ENCODE measurements at regions not wholly inside any gene's neighbourhood (a gene's known extent, or its start where the extent isn't known, plus 50 kb on each side); places are given as distances from the start of the nearest gene placed in this dataset.

DNA sequence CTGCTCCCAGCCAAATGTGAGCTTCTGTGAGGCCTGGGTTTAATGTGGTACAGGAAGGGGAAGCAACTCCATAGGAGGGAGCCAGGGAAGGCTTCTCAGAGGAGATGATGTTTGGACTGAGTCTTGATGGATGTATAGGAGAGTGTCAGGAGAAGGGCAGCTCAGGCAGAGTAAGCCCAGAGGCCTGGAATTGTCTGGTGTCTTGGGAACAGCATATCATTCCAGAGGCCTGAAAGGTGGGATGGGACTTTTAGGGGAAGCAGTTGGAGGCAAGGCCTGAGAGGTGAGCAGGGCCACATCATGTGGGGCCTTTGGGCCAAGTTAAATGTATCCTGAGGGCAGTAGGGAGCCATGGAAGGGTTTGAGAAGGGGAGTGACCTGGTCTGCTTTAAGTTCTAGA, 148.6 kb upstream of the WNT4 start:
- Histone ChIP-seq H2AFZ (no peak overlapping the region), H3K27me3 (ENCODE audit: insufficient read depth, low read depth) (no peaks in the 10 kb centered on the region), H3K36me3 (ENCODE audit: low read depth) (no peaks in the 10 kb centered on the region), H3F3A (ENCODE audit: insufficient read depth, low read depth) (peaks cover 6% of the 10 kb centered on the region; the same call in 1 of the 2 replicates), H3K4me2 (no peak overlapping the region), H3K9me3 (ENCODE audit: insufficient read depth, low read depth) (no peaks in the 10 kb centered on the region), H4K20me1 (ENCODE audit: insufficient read depth) (no peaks in the 10 kb centered on the region), H3K79me2 (ENCODE audit: low read depth) (no peaks in the 10 kb centered on the region), H3K4me1 (replicated peaks; ENCODE audit: insufficient read depth) (peaks cover 13% of the 10 kb centered on the region), H3K4me3 (no peak overlapping the region), H3K27ac (no peak overlapping the region), H3K9me2 (ENCODE audit: insufficient read depth) (no peaks in the 10 kb centered on the region)
- DNase-seq: no peak
- intact Hi-C loops (cut with micrococcal nuclease; ENCODE audit: unreplicated experiment): no loop called here
- POLR2A ChIA-PET (ENCODE audit: unreplicated experiment): no interaction called here
- BruUV-seq (replicated peaks): no TSS peak
- TF ChIP-seq, protein P1, sequence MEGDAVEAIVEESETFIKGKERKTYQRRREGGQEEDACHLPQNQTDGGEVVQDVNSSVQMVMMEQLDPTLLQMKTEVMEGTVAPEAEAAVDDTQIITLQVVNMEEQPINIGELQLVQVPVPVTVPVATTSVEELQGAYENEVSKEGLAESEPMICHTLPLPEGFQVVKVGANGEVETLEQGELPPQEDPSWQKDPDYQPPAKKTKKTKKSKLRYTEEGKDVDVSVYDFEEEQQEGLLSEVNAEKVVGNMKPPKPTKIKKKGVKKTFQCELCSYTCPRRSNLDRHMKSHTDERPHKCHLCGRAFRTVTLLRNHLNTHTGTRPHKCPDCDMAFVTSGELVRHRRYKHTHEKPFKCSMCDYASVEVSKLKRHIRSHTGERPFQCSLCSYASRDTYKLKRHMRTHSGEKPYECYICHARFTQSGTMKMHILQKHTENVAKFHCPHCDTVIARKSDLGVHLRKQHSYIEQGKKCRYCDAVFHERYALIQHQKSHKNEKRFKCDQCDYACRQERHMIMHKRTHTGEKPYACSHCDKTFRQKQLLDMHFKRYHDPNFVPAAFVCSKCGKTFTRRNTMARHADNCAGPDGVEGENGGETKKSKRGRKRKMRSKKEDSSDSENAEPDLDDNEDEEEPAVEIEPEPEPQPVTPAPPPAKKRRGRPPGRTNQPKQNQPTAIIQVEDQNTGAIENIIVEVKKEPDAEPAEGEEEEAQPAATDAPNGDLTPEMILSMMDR (conservative IDR thresholded peaks at IDR 0.05): no peak
- TF ChIP-seq EZH2 (IDR thresholded peaks at IDR 0.05; ENCODE audit: low read depth): no peak
- CTCF ChIA-PET: no interaction called here

DNA sequence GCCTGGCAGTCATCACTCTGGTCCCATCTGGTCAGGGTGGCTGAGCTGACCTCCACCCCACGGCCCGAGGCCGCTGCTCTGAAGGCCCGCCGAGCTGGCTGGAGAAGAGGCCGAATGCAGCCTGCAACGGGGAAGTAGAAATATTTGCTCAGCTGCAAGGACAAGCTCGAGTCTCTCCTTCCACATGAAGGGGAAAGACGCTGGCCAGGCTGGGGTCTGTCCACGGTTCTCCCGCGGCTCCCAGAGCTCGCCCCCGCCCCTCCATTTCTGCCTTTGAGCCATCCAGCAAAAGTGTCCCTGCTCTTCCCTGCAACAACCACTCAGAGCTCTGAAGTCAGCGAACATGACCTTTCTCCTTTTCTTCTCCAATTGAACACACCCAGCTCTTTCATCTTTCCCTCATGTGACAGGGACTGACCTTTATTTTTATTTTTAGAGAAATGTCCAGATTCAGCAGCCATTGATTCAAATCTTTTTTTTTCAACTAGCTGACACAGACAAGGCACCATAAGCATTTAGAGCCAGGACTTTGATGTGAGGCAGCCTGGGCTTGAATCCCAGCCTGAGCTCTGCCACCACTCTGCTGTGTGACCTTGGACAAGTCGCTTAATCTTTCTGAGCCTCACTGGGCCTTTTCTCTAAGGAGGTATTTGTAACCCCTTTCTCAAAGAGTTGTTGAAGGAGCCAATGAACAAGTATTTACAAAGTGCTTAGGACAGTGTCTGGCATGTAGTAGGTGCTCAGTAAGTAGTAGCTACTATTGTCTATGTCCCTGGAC, 149.3 kb upstream of the WNT4 start:
- no peaks in the 10 kb centered on the region for H3K36me3 ChIP-seq (ENCODE audit: low read depth)
- no peak overlapping the region for H3K4me3 ChIP-seq
- no peaks in the 10 kb centered on the region for H3K27me3 ChIP-seq (ENCODE audit: insufficient read depth, low read depth)
- TF ChIP-seq, protein P1 (conservative IDR thresholded peaks at IDR 0.05): no peak
- TF ChIP-seq EZH2 (IDR thresholded peaks at IDR 0.05; ENCODE audit: low read depth): no peak
- intact Hi-C loops (cut with micrococcal nuclease; ENCODE audit: unreplicated experiment): no loop called here
- ChIA-PET CTCF (no interaction called here), POLR2A (ENCODE audit: unreplicated experiment) (interaction anchor here (0.6 kb wide), 1 partner anchor 123 kb away, joined by 5 read pairs; no protein-coding TSS in a partner anchor)
- H3K9me2 ChIP-seq (ENCODE audit: insufficient read depth): no peaks in the 10 kb centered on the region
- no peaks in the 10 kb centered on the region for H3K9me3 ChIP-seq (ENCODE audit: insufficient read depth, low read depth)
- no TSS peak for BruUV-seq (replicated peaks)
- H3K79me2 ChIP-seq (ENCODE audit: low read depth): no peaks in the 10 kb centered on the region
- H4K20me1 ChIP-seq (ENCODE audit: insufficient read depth): no peaks in the 10 kb centered on the region
- H3F3A ChIP-seq (ENCODE audit: insufficient read depth, low read depth): peaks cover 10% of the 10 kb centered on the region; the same call in 1 of the 2 replicates
- DNase-seq: no peak
- no peak overlapping the region for H2AFZ ChIP-seq
- H3K4me1 ChIP-seq (replicated peaks; ENCODE audit: insufficient read depth): peaks cover 20% of the 10 kb centered on the region
- H3K4me2 ChIP-seq: peak overlapping the region; percentile 19; the same call in 1 of the 2 replicates
- H3K27ac ChIP-seq: no peak overlapping the region

DNA sequence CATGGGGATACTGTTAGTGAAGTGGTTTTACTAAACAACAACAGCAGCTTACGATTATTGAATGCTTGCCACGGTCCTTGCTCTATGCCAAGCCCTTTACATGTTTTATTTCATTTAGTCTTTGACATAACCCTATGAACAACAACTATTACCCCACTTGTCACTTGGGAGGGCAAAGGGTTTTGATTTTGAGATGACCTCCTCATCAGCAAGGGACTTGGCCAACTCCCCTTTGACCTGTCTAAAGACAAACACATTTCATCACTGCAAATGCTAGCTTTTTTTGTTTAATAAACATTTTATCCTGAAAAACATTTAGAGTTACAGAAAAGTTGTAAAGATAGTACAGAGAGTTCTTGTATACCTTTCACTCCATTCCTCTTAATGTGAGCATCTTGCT, 152.5 kb upstream of the WNT4 start:
- intact Hi-C loops (cut with micrococcal nuclease; ENCODE audit: unreplicated experiment): no loop called here
- H3K27ac ChIP-seq: no peak overlapping the region
- H3K4me1 ChIP-seq (replicated peaks; ENCODE audit: insufficient read depth): peaks cover 22% of the 10 kb centered on the region
- H3K9me2 ChIP-seq (ENCODE audit: insufficient read depth): no peaks in the 10 kb centered on the region
- H3K27me3 ChIP-seq (ENCODE audit: insufficient read depth, low read depth): no peaks in the 10 kb centered on the region
- no peak for DNase-seq
- no peaks in the 10 kb centered on the region for H3K79me2 ChIP-seq (ENCODE audit: low read depth)
- no peak overlapping the region for H2AFZ ChIP-seq
- CTCF ChIA-PET: no interaction called here
- no peak overlapping the region for H3K4me3 ChIP-seq
- POLR2A ChIA-PET (ENCODE audit: unreplicated experiment): no interaction called here
- no peak for TF ChIP-seq EZH2 (IDR thresholded peaks at IDR 0.05; ENCODE audit: low read depth)
- H3K36me3 ChIP-seq (ENCODE audit: low read depth): no peaks in the 10 kb centered on the region
- H4K20me1 ChIP-seq (ENCODE audit: insufficient read depth): no peaks in the 10 kb centered on the region
- BruUV-seq (replicated peaks): no TSS peak
- no peaks in the 10 kb centered on the region for H3K9me3 ChIP-seq (ENCODE audit: insufficient read depth, low read depth)
- peaks cover 16% of the 10 kb centered on the region; the same call in 1 of the 2 replicates for H3F3A ChIP-seq (ENCODE audit: insufficient read depth, low read depth)
- no peak overlapping the region for H3K4me2 ChIP-seq

All from PC-9 (cell line).